H9 (cell line): ENCODE measurements at regions not wholly inside any gene's neighbourhood (a gene's known extent, or its start where the extent isn't known, plus 50 kb on each side); places are given as distances from the start of the nearest gene placed in this dataset.

ENCODE experiments used
- DNase-seq: peaks from one replicate; pipeline ENCODE4 v3.0.0-alpha.2; 2017
- H2AFZ ChIP-seq: one replicate; pipeline ENCODE4 v1.6.1; 2013; ENCODE audit warnings: mild to moderate bottlenecking, low read length, control low read depth, moderate library complexity
- H2AK5ac ChIP-seq: 2 replicates; pipeline ENCODE4 v1.6.1; 2013; ENCODE audit warnings: low read length, control low read depth, mixed read lengths; ENCODE audit not compliant: insufficient read length
- H2BK120ac ChIP-seq: one replicate; pipeline ENCODE4 v1.6.1; 2013; ENCODE audit warnings: low read depth, mild to moderate bottlenecking, low read length, control low read depth, inconsistent platforms; ENCODE audit not compliant: poor library complexity, severe bottlenecking
- H2BK12ac ChIP-seq: 2 replicates; pipeline ENCODE4 v1.6.1; 2013; ENCODE audit warnings: low read length, control low read depth, mixed read lengths, low read depth; ENCODE audit not compliant: insufficient read length
- H2BK15ac ChIP-seq: 2 replicates; pipeline ENCODE4 v1.6.1; 2013; ENCODE audit warnings: low read depth, low read length, control low read depth
- H2BK20ac ChIP-seq: one replicate; pipeline ENCODE4 v1.6.1; 2013; ENCODE audit warnings: low read depth, mild to moderate bottlenecking, low read length, control low read depth, inconsistent platforms; ENCODE audit not compliant: poor library complexity, severe bottlenecking
- H2BK5ac ChIP-seq: 2 replicates; pipeline ENCODE4 v1.6.1; 2013; ENCODE audit warnings: low read length, control low read depth, mixed read lengths; ENCODE audit not compliant: insufficient read length
- H3K14ac ChIP-seq: 2 replicates; pipeline ENCODE4 v1.6.1; 2013; ENCODE audit warnings: low read length, control low read depth; ENCODE audit not compliant: insufficient read depth
- H3K18ac ChIP-seq: 2 replicates; pipeline ENCODE4 v1.6.1; 2013; ENCODE audit warnings: low read depth, mild to moderate bottlenecking, mixed read lengths, low read length, control low read depth; ENCODE audit not compliant: insufficient read length
- H3K23ac ChIP-seq: 2 replicates; pipeline ENCODE4 v1.6.1; 2013; ENCODE audit warnings: low read length, control low read depth, mixed read lengths, low read depth; ENCODE audit not compliant: insufficient read length
- H3K23me2 ChIP-seq: 2 replicates; pipeline ENCODE4 v1.6.1; 2013; ENCODE audit warnings: low read depth, mild to moderate bottlenecking, mixed read lengths, low read length, control low read depth; ENCODE audit not compliant: insufficient read length, poor library complexity, severe bottlenecking
- H3K27ac ChIP-seq: 2 replicates; pipeline ENCODE4 v1.5.1; 2013; ENCODE audit warnings: low read length, control low read depth, mixed read lengths, low read depth; ENCODE audit not compliant: insufficient read length
- H3K27me3 ChIP-seq: 2 replicates; pipeline ENCODE4 v1.6.1; 2013; ENCODE audit warnings: low read length, control low read depth, inconsistent platforms; ENCODE audit not compliant: insufficient read depth
- H3K4ac ChIP-seq: 2 replicates; pipeline ENCODE4 v1.6.1; 2013; ENCODE audit warnings: low read depth, mild to moderate bottlenecking, control low read depth, inconsistent platforms, low read length, moderate library complexity
- H3K4me1 ChIP-seq: 2 replicates; pipeline ENCODE4 v1.6.1; 2013; ENCODE audit warnings: low read length, control low read depth, inconsistent platforms; ENCODE audit not compliant: insufficient read depth
- H3K4me2 ChIP-seq: 2 replicates; pipeline ENCODE4 v1.6.1; 2013; ENCODE audit warnings: low read length, control low read depth, mixed read lengths; ENCODE audit not compliant: insufficient read length, insufficient read depth
- H3K56ac ChIP-seq: 2 replicates; pipeline ENCODE4 v1.6.1; 2013; ENCODE audit warnings: low read depth, mild to moderate bottlenecking, mixed read lengths, low read length, control low read depth; ENCODE audit not compliant: insufficient read length
- H3K79me1 ChIP-seq: 2 replicates; pipeline ENCODE4 v1.6.1; 2013; ENCODE audit warnings: low read depth, mild to moderate bottlenecking, moderate library complexity, low read length, control low read depth, inconsistent platforms; ENCODE audit not compliant: insufficient read depth, poor library complexity, severe bottlenecking
- H3K79me2 ChIP-seq: 2 replicates; pipeline ENCODE4 v1.6.1; 2013; ENCODE audit warnings: low read length, control low read depth, inconsistent platforms; ENCODE audit not compliant: insufficient read depth
- H3K9ac ChIP-seq: 2 replicates; pipeline ENCODE4 v1.6.1; 2013; ENCODE audit warnings: low read length, control low read depth, mixed read lengths; ENCODE audit not compliant: insufficient read length; ENCODE audit errors: extremely low read depth
- H3K9me3 ChIP-seq: one replicate; pipeline ENCODE4 v1.6.1; 2013; ENCODE audit warnings: low read depth, low read length, inconsistent platforms; ENCODE audit not compliant: control insufficient read depth
- H3T11ph ChIP-seq: one replicate; pipeline ENCODE4 v1.6.1; 2013; ENCODE audit warnings: mild to moderate bottlenecking, low read length, control low read depth, inconsistent platforms
- H4K20me1 ChIP-seq: one replicate; pipeline ENCODE4 v1.6.1; 2013; ENCODE audit not compliant: control insufficient read depth, insufficient read length, insufficient read depth
- H4K5ac ChIP-seq: 2 replicates; pipeline ENCODE4 v1.6.1; 2013; ENCODE audit warnings: low read depth, mild to moderate bottlenecking, mixed read lengths, low read length, control low read depth; ENCODE audit not compliant: insufficient read length
- H4K8ac ChIP-seq: replicated peaks from 2 replicates; pipeline ENCODE4 v1.6.1; 2013; ENCODE audit warnings: low read length, control low read depth, mixed read lengths, low read depth; ENCODE audit not compliant: insufficient read length
- H4K91ac ChIP-seq: 2 replicates; pipeline ENCODE4 v1.6.1; 2013; ENCODE audit warnings: low read depth, mild to moderate bottlenecking, moderate library complexity, mixed read lengths, low read length, control low read depth; ENCODE audit not compliant: insufficient read length
- H3K27ac Mint-ChIP-seq, 3 experiments: 2 replicates in 2 of 3; 3 replicates in 1 of 3; pipeline ENCODE4 v1.8.0; 2020 to 2021; ENCODE audit warnings: mixed read lengths in 3 of 3, mild to moderate bottlenecking in 1 of 3, moderate library complexity in 1 of 3
- H3K27me3 Mint-ChIP-seq: 2 replicates; pipeline ENCODE4 v1.8.0; 2021; ENCODE audit warnings: low read depth, mild to moderate bottlenecking, moderate library complexity, mixed read lengths
- H3K36me3 Mint-ChIP-seq, 3 experiments: 2 replicates in 2 of 3; 3 replicates in 1 of 3; pipeline ENCODE4 v1.8.0; 2020 to 2021; ENCODE audit warnings: low read depth in 3 of 3, mixed read lengths in 3 of 3; ENCODE audit not compliant: insufficient read depth in 1 of 3
- H3K4me1 Mint-ChIP-seq, 2 experiments: 2 replicates each; pipeline ENCODE4 v1.8.0; 2020; ENCODE audit warnings: mixed read lengths in 2 of 2
- H3K4me3 Mint-ChIP-seq, 2 experiments: 2 replicates in 1 of 2; 3 replicates in 1 of 2; pipeline ENCODE4 v1.8.0; 2020 to 2021; ENCODE audit warnings: mild to moderate bottlenecking in 2 of 2, mixed read lengths in 2 of 2, moderate library complexity in 1 of 2
- H3K9me3 Mint-ChIP-seq, 2 experiments: 2 replicates in 1 of 2; 3 replicates in 1 of 2; pipeline ENCODE4 v1.8.0; 2020; ENCODE audit warnings: mild to moderate bottlenecking in 2 of 2, mixed read lengths in 2 of 2, moderate library complexity in 1 of 2
- CTCF ChIP-seq: fragments of 200-600 bp; sonication (generic); conservative IDR thresholded peaks from 3 replicates; pipeline ENCODE4 v1.8.0; 2021; ENCODE audit warnings: antibody characterized with exemption, mild to moderate bottlenecking
- WGBS: extraction: QIAGEN DNeasy Blood & Tissue Kit; methylation state at CpG from one replicate; pipeline ENCODE4 v1.1.7; 2013; ENCODE audit warnings: missing lambda C conversion rate, low lambda C conversion rate, mixed read lengths; ENCODE audit not compliant: insufficient read length; ENCODE audit errors: extremely low coverage; 5-methylcytosine and 5-hydroxymethylcytosine counted together

GRCh38 chrX:138191998-138192397, 519.5 kb downstream of the FGF13 start:
- Mint-ChIP-seq H3K4me3 (no peak overlapping the region), H3K36me3 (0 out of 7 replicates have a peak, but pooled peaks cover 0 to 2% (median 0%) of the 10 kb centered on the region in 3 experiments), H3K27me3 (no peaks in the 10 kb centered on the region; the same call in 1 of the 2 replicates), H3K4me1 (no peaks in the 10 kb centered on the region), H3K27ac (no peak overlapping the region), H3K9me3 (peaks cover 2 to 32% of the 10 kb centered on the region in 2 experiments; a peak in 3 of 5 replicates)
- no peaks in the 10 kb centered on the region for H3K27me3 ChIP-seq
- H3K4me2 ChIP-seq, result no peak overlapping the region
- no peaks in the 10 kb centered on the region for H3K79me1 ChIP-seq
- no peak overlapping the region for H4K8ac ChIP-seq
- H3K14ac ChIP-seq, result no peak overlapping the region
- no peak overlapping the region for H3K18ac ChIP-seq
- H4K5ac ChIP-seq, result no peak overlapping the region
- H2BK15ac ChIP-seq, result no peak overlapping the region
- H2BK120ac ChIP-seq, result no peak overlapping the region
- peak; percentile 29 for DNase-seq
- H2BK20ac ChIP-seq, result no peak overlapping the region
- no peak overlapping the region for H3K27ac ChIP-seq
- no peak overlapping the region for H4K91ac ChIP-seq
- H3K4me1 ChIP-seq, result no peaks in the 10 kb centered on the region
- H2BK5ac ChIP-seq, result no peak overlapping the region
- no peak overlapping the region for H3K9ac ChIP-seq
- no peak overlapping the region for H3K4ac ChIP-seq
- H3K9me3 ChIP-seq, result no peaks in the 10 kb centered on the region
- H2AK5ac ChIP-seq, result no peak overlapping the region
- H2AFZ ChIP-seq, result no peak overlapping the region
- no CpG with 5 or more reads among the region's 1 CpG for WGBS
- H3K23ac ChIP-seq, result no peak overlapping the region
- peak; percentile 80 for TF ChIP-seq CTCF
- H2BK12ac ChIP-seq, result no peak overlapping the region
- H3K79me2 ChIP-seq, result no peaks in the 10 kb centered on the region
- H4K20me1 ChIP-seq, result no peaks in the 10 kb centered on the region
- H3T11ph ChIP-seq, result no peak overlapping the region
- H3K56ac ChIP-seq, result no peak overlapping the region
- no peaks in the 10 kb centered on the region for H3K23me2 ChIP-seq
